ENCODE measurements at regions not wholly inside any gene's neighbourhood (a gene's known extent, or its start where the extent isn't known, plus 50 kb on each side); places are given as distances from the start of the nearest gene placed in this dataset.

GRCh38 chr2:122358729-122359128, 603.3 kb downstream of the TSN start:
- no peaks in the 10 kb centered on the region for H3K27me3 ChIP-seq (ENCODE audit: control insufficient read depth in 3 of 3, insufficient read depth in 3 of 3, low read length in 2 of 3)
- TF ChIP-seq CTCF (IDR thresholded peaks at IDR 0.05; ENCODE audit: control extremely low read depth, extremely low read depth): no peak
- H3K36me3 ChIP-seq (ENCODE audit: control insufficient read depth in 4 of 4, insufficient read depth in 4 of 4, low read length in 4 of 4): no peaks in the 10 kb centered on the region
- ATAC-seq (ENCODE audit: insufficient read depth, low FRiP score) (no peak), DNase-seq (peak in 2 of 3 donors; percentile 6)
- WGBS, 2 donors: 64 to 77% methylated on average over 3 of the region's 3 CpGs
- no peak overlapping the region for H3K4me3 ChIP-seq
- no peak overlapping the region for H3K27ac ChIP-seq (ENCODE audit: low read depth in 1 of 2, low read length in 1 of 2)
- no peaks in the 10 kb centered on the region for H3K9me3 ChIP-seq (ENCODE audit: control insufficient read depth in 4 of 4, insufficient read depth in 3 of 4, low read length in 3 of 4)
- H3K4me1 ChIP-seq (ENCODE audit: control insufficient read depth in 5 of 5, insufficient read depth in 5 of 5, low read length in 5 of 5): no peaks in the 10 kb centered on the region
- no peak overlapping the region for H3K9ac ChIP-seq (ENCODE audit: insufficient read depth in 1 of 2, low read length in 2 of 2)

- ATAC-seq (ENCODE audit: insufficient read depth, low FRiP score): no peak
- Histone ChIP-seq H3K27me3 (ENCODE audit: control insufficient read depth in 3 of 3, insufficient read depth in 3 of 3, low read length in 2 of 3) (no peaks in the 10 kb centered on the region), H3K36me3 (ENCODE audit: control insufficient read depth in 4 of 4, insufficient read depth in 4 of 4, low read length in 4 of 4) (no peaks in the 10 kb centered on the region), H3K4me3 (no peak overlapping the region), H3K9ac (ENCODE audit: insufficient read depth in 1 of 2, low read length in 2 of 2) (no peak overlapping the region), H3K9me3 (ENCODE audit: control insufficient read depth in 4 of 4, insufficient read depth in 3 of 4, low read length in 3 of 4) (no peaks in the 10 kb centered on the region), H3K4me1 (ENCODE audit: control insufficient read depth in 5 of 5, insufficient read depth in 5 of 5, low read length in 5 of 5) (no peaks in the 10 kb centered on the region), H3K27ac (ENCODE audit: low read depth in 1 of 2, low read length in 1 of 2) (no peak overlapping the region)
- WGBS, 2 donors: 90 to 95% methylated on average over 2 of the region's 2 CpGs
- no peak for TF ChIP-seq CTCF (IDR thresholded peaks at IDR 0.05; ENCODE audit: control extremely low read depth, extremely low read depth)
- no peak for DNase-seq
These were observed 608.4 kb downstream of the TSN start for GRCh38 chr2:122363885-122364284.

GRCh38 chr2:122366427-122366826, 611.0 kb downstream of the TSN start:
- H3K9me3 ChIP-seq (ENCODE audit: control insufficient read depth in 4 of 4, insufficient read depth in 3 of 4, low read length in 3 of 4): no peaks in the 10 kb centered on the region
- H3K4me3 ChIP-seq: no peak overlapping the region
- H3K36me3 ChIP-seq (ENCODE audit: control insufficient read depth in 4 of 4, insufficient read depth in 4 of 4, low read length in 4 of 4): no peaks in the 10 kb centered on the region
- TF ChIP-seq CTCF (IDR thresholded peaks at IDR 0.05; ENCODE audit: control extremely low read depth, extremely low read depth): no peak
- H3K27me3 ChIP-seq (ENCODE audit: control insufficient read depth in 3 of 3, insufficient read depth in 3 of 3, low read length in 2 of 3): no peaks in the 10 kb centered on the region
- no peaks in the 10 kb centered on the region for H3K4me1 ChIP-seq (ENCODE audit: control insufficient read depth in 5 of 5, insufficient read depth in 5 of 5, low read length in 5 of 5)
- 71 to 80% methylated on average over 2 of the region's 2 CpGs for WGBS, 2 donors
- DNase-seq: no peak
- H3K27ac ChIP-seq (ENCODE audit: low read depth in 1 of 2, low read length in 1 of 2): no peak overlapping the region
- no peak overlapping the region for H3K9ac ChIP-seq (ENCODE audit: insufficient read depth in 1 of 2, low read length in 2 of 2)
- ATAC-seq (ENCODE audit: insufficient read depth, low FRiP score): no peak

GRCh38 chr2:122366969-122367645, 611.7 kb downstream of the TSN start:
- ATAC-seq (ENCODE audit: insufficient read depth, low FRiP score): no peak
- H3K9ac ChIP-seq (ENCODE audit: insufficient read depth in 1 of 2, low read length in 2 of 2): no peak overlapping the region
- H3K36me3 ChIP-seq (ENCODE audit: control insufficient read depth in 4 of 4, insufficient read depth in 4 of 4, low read length in 4 of 4): no peaks in the 10 kb centered on the region
- no peak overlapping the region for H3K27ac ChIP-seq (ENCODE audit: low read depth in 1 of 2, low read length in 1 of 2)
- TF ChIP-seq CTCF (IDR thresholded peaks at IDR 0.05; ENCODE audit: control extremely low read depth, extremely low read depth): no peak
- no peak overlapping the region for H3K4me3 ChIP-seq
- no peaks in the 10 kb centered on the region for H3K4me1 ChIP-seq (ENCODE audit: control insufficient read depth in 5 of 5, insufficient read depth in 5 of 5, low read length in 5 of 5)
- DNase-seq: no peak
- no peaks in the 10 kb centered on the region for H3K9me3 ChIP-seq (ENCODE audit: control insufficient read depth in 4 of 4, insufficient read depth in 3 of 4, low read length in 3 of 4)
- WGBS, 2 donors: 79 to 80% methylated on average over 7 of the region's 7 CpGs
- no peaks in the 10 kb centered on the region for H3K27me3 ChIP-seq (ENCODE audit: control insufficient read depth in 3 of 3, insufficient read depth in 3 of 3, low read length in 2 of 3)
